ENCODE measurements at regions not wholly inside any gene's neighbourhood (a gene's known extent, or its start where the extent isn't known, plus 50 kb on each side); places are given as distances from the start of the nearest gene placed in this dataset.

DNA sequence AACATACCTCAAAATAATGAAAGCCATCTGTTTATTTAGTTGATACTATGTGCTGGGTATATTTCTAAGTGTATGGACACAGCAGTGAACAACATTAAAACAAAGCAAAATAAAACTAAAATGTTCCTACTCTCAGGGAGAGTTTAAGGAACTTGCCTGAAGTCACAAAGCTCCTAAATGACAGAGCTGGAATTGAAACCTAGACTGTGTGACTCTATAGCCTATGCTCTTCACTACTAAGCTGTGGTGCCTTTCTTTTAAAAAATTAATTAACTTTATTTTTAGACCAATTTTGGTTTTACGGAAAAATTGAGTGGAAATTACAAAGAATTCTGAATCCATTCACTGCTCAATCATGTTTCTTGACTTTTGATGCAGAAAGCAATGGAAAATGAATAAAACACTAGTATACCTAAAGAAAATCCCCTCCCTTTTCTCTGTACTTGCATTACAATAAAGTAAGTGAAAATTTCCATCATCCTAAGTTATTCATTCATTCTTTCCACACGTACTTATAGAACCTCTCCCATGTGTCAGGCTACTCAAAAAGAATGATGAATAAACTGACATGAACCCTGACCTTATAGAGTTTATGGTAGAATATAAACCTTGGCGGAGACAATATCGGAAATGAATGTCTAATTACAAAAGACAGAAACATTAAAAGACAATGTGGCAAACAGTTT is 189.8 kb upstream of the RBMS3 start:
- Histone ChIP-seq H3K4me1 (ENCODE audit: control insufficient read depth, insufficient read depth, low read length) (no peaks in the 10 kb centered on the region), H3K36me3 (ENCODE audit: control insufficient read depth, insufficient read depth, low read length) (no peaks in the 10 kb centered on the region), H3K9me3 (ENCODE audit: control insufficient read depth, insufficient read depth, low read depth, low read length) (no peaks in the 10 kb centered on the region), H3K4me3 (ENCODE audit: low read depth in 2 of 2, low read length in 2 of 2) (no peak overlapping the region), H3K27me3 (ENCODE audit: control insufficient read depth, insufficient read depth, low read length) (no peaks in the 10 kb centered on the region), H3K27ac (ENCODE audit: low read length) (no peak overlapping the region)
- DNase-seq (ENCODE audit: low read depth, low spot score) (no peak), ATAC-seq (no peak)
- intact Hi-C loops (cut with micrococcal nuclease; ENCODE audit: unreplicated experiment) (no loop called here), in situ Hi-C loops (cut with HindIII; ENCODE audit: low pct_unique_long_range_greater_than_20kb, low sequenced_read_pairs) (no loop called here)
- POLR2A ChIA-PET: no interaction called here
- CTCF ChIA-PET: no interaction called here
- TF ChIP-seq TCF7L2 (IDR thresholded peaks at IDR 0.05; ENCODE audit: low read depth, low read length) (no peak), POLR2AphosphoS5 (IDR thresholded peaks at IDR 0.05; ENCODE audit: low read depth, low read length) (no peak), SIN3A (IDR thresholded peaks at IDR 0.05; ENCODE audit: borderline replicate concordance, insufficient read depth, low read depth, low read length) (no peak)
- TF ChIP-seq, protein P1, sequence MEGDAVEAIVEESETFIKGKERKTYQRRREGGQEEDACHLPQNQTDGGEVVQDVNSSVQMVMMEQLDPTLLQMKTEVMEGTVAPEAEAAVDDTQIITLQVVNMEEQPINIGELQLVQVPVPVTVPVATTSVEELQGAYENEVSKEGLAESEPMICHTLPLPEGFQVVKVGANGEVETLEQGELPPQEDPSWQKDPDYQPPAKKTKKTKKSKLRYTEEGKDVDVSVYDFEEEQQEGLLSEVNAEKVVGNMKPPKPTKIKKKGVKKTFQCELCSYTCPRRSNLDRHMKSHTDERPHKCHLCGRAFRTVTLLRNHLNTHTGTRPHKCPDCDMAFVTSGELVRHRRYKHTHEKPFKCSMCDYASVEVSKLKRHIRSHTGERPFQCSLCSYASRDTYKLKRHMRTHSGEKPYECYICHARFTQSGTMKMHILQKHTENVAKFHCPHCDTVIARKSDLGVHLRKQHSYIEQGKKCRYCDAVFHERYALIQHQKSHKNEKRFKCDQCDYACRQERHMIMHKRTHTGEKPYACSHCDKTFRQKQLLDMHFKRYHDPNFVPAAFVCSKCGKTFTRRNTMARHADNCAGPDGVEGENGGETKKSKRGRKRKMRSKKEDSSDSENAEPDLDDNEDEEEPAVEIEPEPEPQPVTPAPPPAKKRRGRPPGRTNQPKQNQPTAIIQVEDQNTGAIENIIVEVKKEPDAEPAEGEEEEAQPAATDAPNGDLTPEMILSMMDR (IDR thresholded peaks at IDR 0.05): no peak
- TF ChIP-seq, protein P2, sequence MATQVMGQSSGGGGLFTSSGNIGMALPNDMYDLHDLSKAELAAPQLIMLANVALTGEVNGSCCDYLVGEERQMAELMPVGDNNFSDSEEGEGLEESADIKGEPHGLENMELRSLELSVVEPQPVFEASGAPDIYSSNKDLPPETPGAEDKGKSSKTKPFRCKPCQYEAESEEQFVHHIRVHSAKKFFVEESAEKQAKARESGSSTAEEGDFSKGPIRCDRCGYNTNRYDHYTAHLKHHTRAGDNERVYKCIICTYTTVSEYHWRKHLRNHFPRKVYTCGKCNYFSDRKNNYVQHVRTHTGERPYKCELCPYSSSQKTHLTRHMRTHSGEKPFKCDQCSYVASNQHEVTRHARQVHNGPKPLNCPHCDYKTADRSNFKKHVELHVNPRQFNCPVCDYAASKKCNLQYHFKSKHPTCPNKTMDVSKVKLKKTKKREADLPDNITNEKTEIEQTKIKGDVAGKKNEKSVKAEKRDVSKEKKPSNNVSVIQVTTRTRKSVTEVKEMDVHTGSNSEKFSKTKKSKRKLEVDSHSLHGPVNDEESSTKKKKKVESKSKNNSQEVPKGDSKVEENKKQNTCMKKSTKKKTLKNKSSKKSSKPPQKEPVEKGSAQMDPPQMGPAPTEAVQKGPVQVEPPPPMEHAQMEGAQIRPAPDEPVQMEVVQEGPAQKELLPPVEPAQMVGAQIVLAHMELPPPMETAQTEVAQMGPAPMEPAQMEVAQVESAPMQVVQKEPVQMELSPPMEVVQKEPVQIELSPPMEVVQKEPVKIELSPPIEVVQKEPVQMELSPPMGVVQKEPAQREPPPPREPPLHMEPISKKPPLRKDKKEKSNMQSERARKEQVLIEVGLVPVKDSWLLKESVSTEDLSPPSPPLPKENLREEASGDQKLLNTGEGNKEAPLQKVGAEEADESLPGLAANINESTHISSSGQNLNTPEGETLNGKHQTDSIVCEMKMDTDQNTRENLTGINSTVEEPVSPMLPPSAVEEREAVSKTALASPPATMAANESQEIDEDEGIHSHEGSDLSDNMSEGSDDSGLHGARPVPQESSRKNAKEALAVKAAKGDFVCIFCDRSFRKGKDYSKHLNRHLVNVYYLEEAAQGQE (IDR thresholded peaks at IDR 0.05; ENCODE audit: insufficient read depth in 1 of 2, low read depth in 2 of 2, low read length in 1 of 2): no peak
- BruUV-seq (replicated peaks): no TSS peak

DNA sequence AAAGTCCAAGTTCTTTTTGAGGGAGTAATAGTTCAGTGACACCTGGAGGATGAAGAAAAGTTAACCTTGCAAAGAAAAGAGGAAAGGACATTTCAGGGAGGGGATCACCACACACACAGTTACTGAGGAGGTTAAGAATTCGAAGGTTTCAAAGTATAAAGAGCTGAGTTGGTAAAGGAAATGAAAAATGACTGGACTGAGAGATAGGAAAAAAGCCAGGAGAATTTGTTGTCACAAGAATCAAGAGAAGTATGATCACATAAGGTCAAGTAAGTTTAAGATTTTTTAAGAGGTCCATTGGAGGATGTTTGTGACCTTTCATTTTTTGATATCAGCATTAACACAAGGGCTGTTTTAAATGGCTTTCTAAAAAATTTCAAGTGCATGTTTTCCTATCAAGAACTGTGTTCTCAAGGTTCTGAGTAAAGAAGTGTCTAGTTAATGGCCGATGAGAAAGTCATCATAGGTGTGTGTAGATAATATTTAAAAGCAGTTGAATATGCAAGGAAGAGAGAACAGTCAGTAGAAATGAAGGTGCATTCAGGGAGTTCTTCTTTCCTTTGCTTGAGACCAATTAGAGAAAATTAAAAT is 189.2 kb upstream of the RBMS3 start:
- TF ChIP-seq POLR2AphosphoS5 (IDR thresholded peaks at IDR 0.05; ENCODE audit: low read depth, low read length): no peak
- TF ChIP-seq, protein P2 (IDR thresholded peaks at IDR 0.05; ENCODE audit: insufficient read depth in 1 of 2, low read depth in 2 of 2, low read length in 1 of 2): no peak
- TF ChIP-seq, protein P1 (IDR thresholded peaks at IDR 0.05): no peak
- TF ChIP-seq SIN3A (IDR thresholded peaks at IDR 0.05; ENCODE audit: borderline replicate concordance, insufficient read depth, low read depth, low read length): no peak
- TF ChIP-seq TCF7L2 (IDR thresholded peaks at IDR 0.05; ENCODE audit: low read depth, low read length): no peak
- BruUV-seq (replicated peaks): no TSS peak
- ChIA-PET POLR2A (no interaction called here), CTCF (no interaction called here)
- no peak overlapping the region for H3K4me3 ChIP-seq (ENCODE audit: low read depth in 2 of 2, low read length in 2 of 2)
- H3K9me3 ChIP-seq (ENCODE audit: control insufficient read depth, insufficient read depth, low read depth, low read length): no peaks in the 10 kb centered on the region
- intact Hi-C loops (cut with micrococcal nuclease; ENCODE audit: unreplicated experiment) (no loop called here), in situ Hi-C loops (cut with HindIII; ENCODE audit: low pct_unique_long_range_greater_than_20kb, low sequenced_read_pairs) (no loop called here)
- no peaks in the 10 kb centered on the region for H3K4me1 ChIP-seq (ENCODE audit: control insufficient read depth, insufficient read depth, low read length)
- H3K36me3 ChIP-seq (ENCODE audit: control insufficient read depth, insufficient read depth, low read length): no peaks in the 10 kb centered on the region
- ATAC-seq (no peak), DNase-seq (ENCODE audit: low read depth, low spot score) (no peak)
- no peaks in the 10 kb centered on the region for H3K27me3 ChIP-seq (ENCODE audit: control insufficient read depth, insufficient read depth, low read length)
- no peak overlapping the region for H3K27ac ChIP-seq (ENCODE audit: low read length)
